MCF 10A (cell line): ENCODE measurements at regions not wholly inside any gene's neighbourhood (a gene's known extent, or its start where the extent isn't known, plus 50 kb on each side); places are given as distances from the start of the nearest gene placed in this dataset.

Experiments
- BruUV-seq: library from RNA; stranded (reverse); fragments of 400-500 nt; replicated peaks from 2 replicates; lab custom pipeline; 2021; lab: Mats Ljungman, UMichigan
- CTCF ChIA-PET: fragments of 300-600 bp; sonication (Branson Sonifier 250); formaldehyde crosslinking; extraction: SDS; loops from one replicate; lab custom pipeline; 2021; ENCODE audit warnings: antibody characterized with exemption, inconsistent platforms; lab: Yijun Ruan, JAX
- POLR2A ChIA-PET: fragments of 300-600, 350-650 bp; sonication (Branson Sonifier 250); formaldehyde crosslinking; extraction: SDS; loops from one replicate; lab custom pipeline; 2020; ENCODE audit warnings: antibody characterized with exemption, inconsistent platforms; lab: Yijun Ruan, JAX
- DNase-seq: peaks from one replicate; pipeline ENCODE4 v3.0.0-alpha.2; 2018; ENCODE audit not compliant: unreplicated experiment
- H3K27ac Mint-ChIP-seq: one replicate; pipeline ENCODE4 v1.8.0; 2022; ENCODE audit warnings: mild to moderate bottlenecking, low read depth, mixed read lengths; ENCODE audit not compliant: unreplicated experiment
- H3K27me3 Mint-ChIP-seq: one replicate; pipeline ENCODE4 v1.8.0; 2022; ENCODE audit warnings: mixed read lengths; ENCODE audit not compliant: insufficient read depth, unreplicated experiment
- H3K36me3 Mint-ChIP-seq: one replicate; pipeline ENCODE4 v1.8.0; 2022; ENCODE audit warnings: mild to moderate bottlenecking, moderate library complexity, mixed read lengths; ENCODE audit not compliant: insufficient read depth, unreplicated experiment
- H3K4me1 Mint-ChIP-seq: one replicate; pipeline ENCODE4 v1.8.0; 2022; ENCODE audit warnings: mixed read lengths; ENCODE audit not compliant: insufficient read depth, unreplicated experiment
- H3K4me3 Mint-ChIP-seq: one replicate; pipeline ENCODE4 v1.8.0; 2022; ENCODE audit warnings: mild to moderate bottlenecking, moderate library complexity, mixed read lengths; ENCODE audit not compliant: unreplicated experiment
- H3K9me3 Mint-ChIP-seq: one replicate; pipeline ENCODE4 v1.8.0; 2022; ENCODE audit warnings: mixed read lengths; ENCODE audit not compliant: unreplicated experiment
- CTCF ChIP-seq: fragments of 200-600 bp; IDR thresholded peaks from one replicate; pipeline ENCODE4 v1.8.0; 2022; ENCODE audit warnings: antibody characterized with exemption, mild to moderate bottlenecking; ENCODE audit not compliant: unreplicated experiment
- intact Hi-C: fragments of 100-400 bp; cut with micrococcal nuclease; formaldehyde crosslinking; loops from 2 replicates; pipeline ENCODE4 v1.14.1; 2022

DNA sequence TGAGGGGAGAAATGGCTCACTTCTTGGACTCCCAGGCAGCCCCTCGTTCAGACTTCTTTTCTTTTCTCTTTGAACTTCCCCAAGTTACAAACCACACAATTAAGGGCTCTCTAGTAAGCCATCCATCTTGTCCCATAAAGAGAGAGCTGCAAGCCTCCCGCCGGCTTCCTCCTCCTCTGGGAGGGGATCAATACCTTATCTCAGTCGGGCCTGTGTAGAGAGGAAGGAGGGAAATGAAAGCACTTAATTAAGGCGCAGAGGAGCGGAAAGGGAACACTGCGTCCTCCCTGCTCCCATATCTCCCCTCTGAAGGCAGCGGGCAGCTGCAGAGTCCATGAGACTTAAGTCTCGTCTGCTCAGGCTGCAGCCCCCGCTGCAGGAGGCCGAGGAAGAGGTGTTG, 112.6 kb upstream of the CSF3R start:
- POLR2A ChIA-PET: interaction anchor here (0.6 kb wide), 1 partner anchor 518 kb away, joined by 3 read pairs; no protein-coding TSS in a partner anchor
- Mint-ChIP-seq H3K36me3 (no peaks in the 10 kb centered on the region), H3K4me1 (no peaks in the 10 kb centered on the region), H3K4me3 (no peak overlapping the region), H3K27me3 (peaks cover 61% of the 10 kb centered on the region), H3K27ac (no peak overlapping the region), H3K9me3 (no peaks in the 10 kb centered on the region)
- CTCF ChIA-PET: no interaction called here
- DNase-seq: no peak
- no TSS peak for BruUV-seq
- no peak for TF ChIP-seq CTCF
- intact Hi-C loops: no loop called here

DNA sequence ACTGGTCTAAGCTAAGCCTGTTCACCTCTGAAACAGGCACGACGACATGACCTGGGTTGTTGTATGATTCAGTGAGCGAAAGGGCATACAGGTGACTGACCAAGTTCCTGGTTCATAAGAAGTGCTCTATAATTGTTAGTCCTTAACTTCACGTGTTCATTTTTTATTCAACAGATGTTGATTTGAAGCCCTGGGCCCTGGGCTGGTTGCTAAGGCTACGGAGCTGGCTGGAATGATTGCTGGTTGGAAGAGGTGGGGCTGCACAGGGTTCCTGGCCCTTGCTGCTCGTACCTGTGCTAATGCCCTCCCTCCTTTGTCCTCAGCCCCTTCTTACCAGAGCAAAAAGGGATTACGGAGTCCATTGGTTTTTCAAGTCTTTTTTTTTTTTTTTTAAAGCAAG, 111.3 kb upstream of the CSF3R start:
- intact Hi-C loops: no loop called here
- TF ChIP-seq CTCF: no peak
- no TSS peak for BruUV-seq
- H3K9me3 Mint-ChIP-seq: no peaks in the 10 kb centered on the region
- no peak for DNase-seq
- H3K27me3 Mint-ChIP-seq: peaks cover 70% of the 10 kb centered on the region
- no peaks in the 10 kb centered on the region for H3K4me1 Mint-ChIP-seq
- H3K36me3 Mint-ChIP-seq: no peaks in the 10 kb centered on the region
- CTCF ChIA-PET: interaction anchor here (0.6 to 2.1 kb wide), 5 partner anchors 12 to 146 kb away, joined by 3 to 12 read pairs (median 3); no protein-coding TSS in a partner anchor
- POLR2A ChIA-PET: interaction anchor here (0.6 kb wide), 1 partner anchor 46 kb away, joined by 3 read pairs; no protein-coding TSS in a partner anchor
- no peak overlapping the region for H3K27ac Mint-ChIP-seq
- H3K4me3 Mint-ChIP-seq: no peak overlapping the region

DNA sequence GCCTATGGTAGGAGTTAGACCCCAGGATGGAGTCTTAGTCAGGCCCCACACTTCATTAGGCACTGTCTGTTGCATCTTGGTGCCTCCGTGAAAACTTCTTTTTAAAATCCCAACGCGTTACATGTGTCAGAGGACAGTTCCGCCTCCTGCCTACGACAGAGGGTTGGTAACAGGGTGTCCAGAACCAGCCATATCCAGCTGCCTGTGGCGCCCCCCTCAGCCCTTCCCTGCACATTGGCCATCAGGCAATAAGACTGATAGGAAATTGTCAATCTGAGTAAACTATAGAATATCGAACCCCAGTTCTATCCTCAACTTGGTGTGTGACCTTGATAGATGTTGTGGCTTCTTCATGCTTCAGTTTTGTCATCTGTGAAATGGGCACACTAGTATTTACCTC, 108.6 kb upstream of the CSF3R start:
- no TSS peak for BruUV-seq
- Mint-ChIP-seq H3K36me3 (no peaks in the 10 kb centered on the region), H3K9me3 (no peaks in the 10 kb centered on the region), H3K4me3 (no peak overlapping the region), H3K27ac (no peak overlapping the region), H3K27me3 (peaks cover 61% of the 10 kb centered on the region), H3K4me1 (no peaks in the 10 kb centered on the region)
- no peak for TF ChIP-seq CTCF
- CTCF ChIA-PET: interaction anchor here (1.1 kb wide), 1 partner anchor 15 kb away, joined by 3 read pairs; no protein-coding TSS in a partner anchor
- intact Hi-C loops: no loop called here
- POLR2A ChIA-PET: no interaction called here
- no peak for DNase-seq

DNA sequence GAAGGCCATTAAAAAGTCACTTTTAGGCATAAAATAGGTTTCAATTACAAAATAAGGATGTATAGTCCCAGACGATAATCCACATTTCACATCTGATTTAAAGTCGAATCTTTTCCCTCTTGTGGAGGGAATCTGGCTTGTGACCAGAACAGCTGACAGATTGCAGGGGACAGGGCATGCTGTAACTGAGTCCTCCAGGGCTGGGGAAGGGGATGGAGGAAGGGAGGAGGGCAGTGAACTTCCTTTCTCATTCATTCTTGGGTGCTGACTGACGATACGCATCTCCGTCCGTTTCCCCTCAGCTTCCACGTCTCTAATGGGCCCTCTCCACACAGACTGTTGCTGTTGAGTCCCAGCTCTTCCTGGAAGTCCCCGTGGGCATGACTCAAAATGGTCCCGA, 108.1 kb upstream of the CSF3R start:
- H3K4me1 Mint-ChIP-seq: no peaks in the 10 kb centered on the region
- peaks cover 65% of the 10 kb centered on the region for H3K27me3 Mint-ChIP-seq
- no TSS peak for BruUV-seq
- no peak overlapping the region for H3K27ac Mint-ChIP-seq
- no peak for DNase-seq
- intact Hi-C loops: no loop called here
- no peak overlapping the region for H3K4me3 Mint-ChIP-seq
- CTCF ChIA-PET: no interaction called here
- POLR2A ChIA-PET: no interaction called here
- no peak for TF ChIP-seq CTCF
- H3K36me3 Mint-ChIP-seq: no peaks in the 10 kb centered on the region
- no peaks in the 10 kb centered on the region for H3K9me3 Mint-ChIP-seq
